NT2/D1 (cell line): ENCODE measurements at regions not wholly inside any gene's neighbourhood (a gene's known extent, or its start where the extent isn't known, plus 50 kb on each side); places are given as distances from the start of the nearest gene placed in this dataset.
"Not testable (repeated sequence)": the region's sequence is repeated elsewhere in the genome, so short reads cannot be mapped to it uniquely, and the experiment has no call there.

Experiments used
- DNase-seq: peaks from one replicate; pipeline ENCODE4 v3.0.0-alpha.2; 2011; ENCODE audit warnings: low read depth, low spot score
- H3K27me3 ChIP-seq: 2 replicates; pipeline ENCODE4 v1.6.0; 2011; ENCODE audit warnings: mild to moderate bottlenecking; ENCODE audit not compliant: insufficient read length, insufficient read depth
- H3K36me3 ChIP-seq: 2 replicates; pipeline ENCODE4 v1.6.1; 2011; ENCODE audit warnings: mild to moderate bottlenecking, low read length, mixed read lengths; ENCODE audit not compliant: insufficient read depth, insufficient read length
- H3K4me1 ChIP-seq: 2 replicates; pipeline ENCODE4 v1.5.1; 2011; ENCODE audit not compliant: insufficient read depth, insufficient read length
- H3K4me3 ChIP-seq: 2 replicates; pipeline ENCODE4 v1.5.1; 2011; ENCODE audit warnings: low read depth; ENCODE audit not compliant: insufficient read length
- H3K9ac ChIP-seq: 2 replicates; pipeline ENCODE4 v1.6.0; 2011; ENCODE audit warnings: low read depth; ENCODE audit not compliant: insufficient read length
- H3K9me3 ChIP-seq: 2 replicates; pipeline ENCODE4 v1.5.1; 2011; ENCODE audit warnings: mild to moderate bottlenecking, low read length; ENCODE audit not compliant: insufficient read depth
- SUZ12 ChIP-seq: IDR thresholded peaks from 2 replicates; pipeline ENCODE4 v1.6.1; 2011; ENCODE audit not compliant: insufficient read length, insufficient read depth; ENCODE audit errors: extremely low read depth
- YY1 ChIP-seq: IDR thresholded peaks from 2 replicates; pipeline ENCODE4 v1.6.1; 2011; ENCODE audit not compliant: insufficient read length, insufficient read depth
- ZNF274 ChIP-seq: IDR thresholded peaks from 2 replicates; pipeline ENCODE4 v1.6.1; 2011; ENCODE audit warnings: mild to moderate bottlenecking, low read depth, low read length

- H3K4me1 ChIP-seq, DNase-seq, H3K36me3 ChIP-seq, H3K27me3 ChIP-seq, H3K9ac ChIP-seq, H3K9me3 ChIP-seq, H3K4me3 ChIP-seq: not testable (repeated sequence)
Measured at GRCh38 chr2:201946746-201947145, 86.9 kb upstream of the FZD7 start.

GRCh38 chr2:201947287-201947686 is 86.4 kb upstream of the FZD7 start:
- DNase-seq, result no peak
- no peaks in the 10 kb centered on the region for H3K36me3 ChIP-seq
- no peak overlapping the region for H3K9ac ChIP-seq
- no peaks in the 10 kb centered on the region for H3K27me3 ChIP-seq
- TF ChIP-seq YY1 (no peak), ZNF274 (no peak), SUZ12 (no peak)
- no peaks in the 10 kb centered on the region; the same call in 1 of the 2 replicates for H3K9me3 ChIP-seq
- no peak overlapping the region for H3K4me3 ChIP-seq
- peaks cover 3% of the 10 kb centered on the region for H3K4me1 ChIP-seq

- peak; percentile 76 for DNase-seq
- H3K9ac ChIP-seq, result peak overlapping the region; percentile 43
- H3K4me3 ChIP-seq, result no peak overlapping the region
- TF ChIP-seq ZNF274, result no peak
- no peak for TF ChIP-seq SUZ12
- no peak for TF ChIP-seq YY1
- H3K36me3 ChIP-seq, result no peaks in the 10 kb centered on the region
- H3K4me1 ChIP-seq, result peaks cover 5% of the 10 kb centered on the region
- H3K9me3 ChIP-seq, result no peaks in the 10 kb centered on the region
- no peaks in the 10 kb centered on the region for H3K27me3 ChIP-seq
Measured at GRCh38 chr2:201949181-201949926, 84.3 kb upstream of the FZD7 start.

GRCh38 chr2:201949927-201950246 is 83.8 kb upstream of the FZD7 start:
- no peak overlapping the region for H3K9ac ChIP-seq
- H3K9me3 ChIP-seq, result no peaks in the 10 kb centered on the region
- no peaks in the 10 kb centered on the region for H3K36me3 ChIP-seq
- no peaks in the 10 kb centered on the region for H3K27me3 ChIP-seq
- no peak overlapping the region for H3K4me3 ChIP-seq
- no peak for DNase-seq
- TF ChIP-seq YY1 (no peak), SUZ12 (no peak), ZNF274 (no peak)
- H3K4me1 ChIP-seq, result peaks cover 5% of the 10 kb centered on the region

GRCh38 chr2:201950606-201951005 is 83.0 kb upstream of the FZD7 start:
- DNase-seq, result no peak
- Histone ChIP-seq H3K4me1 (peaks cover 6% of the 10 kb centered on the region), H3K36me3 (no peaks in the 10 kb centered on the region), H3K4me3 (no peak overlapping the region), H3K27me3 (no peaks in the 10 kb centered on the region), H3K9ac (no peak overlapping the region), H3K9me3 (no peaks in the 10 kb centered on the region)
- TF ChIP-seq YY1, result no peak
- no peak for TF ChIP-seq ZNF274
- TF ChIP-seq SUZ12, result no peak

- H3K9ac ChIP-seq, result no peak overlapping the region
- H3K4me3 ChIP-seq, result no peak overlapping the region
- H3K9me3 ChIP-seq, result no peaks in the 10 kb centered on the region
- TF ChIP-seq ZNF274, result no peak
- no peak for TF ChIP-seq SUZ12
- no peak for TF ChIP-seq YY1
- no peak for DNase-seq
- H3K27me3 ChIP-seq, result no peaks in the 10 kb centered on the region
- no peaks in the 10 kb centered on the region for H3K36me3 ChIP-seq
- peaks cover 9% of the 10 kb centered on the region for H3K4me1 ChIP-seq
Measured at GRCh38 chr2:201952187-201952586, 81.5 kb upstream of the FZD7 start.

- no peak overlapping the region for H3K4me3 ChIP-seq
- no peak overlapping the region for H3K9ac ChIP-seq
- DNase-seq, result no peak
- H3K27me3 ChIP-seq, result no peaks in the 10 kb centered on the region
- H3K36me3 ChIP-seq, result no peaks in the 10 kb centered on the region
- no peaks in the 10 kb centered on the region for H3K9me3 ChIP-seq
- TF ChIP-seq YY1 (no peak), SUZ12 (no peak), ZNF274 (no peak)
- H3K4me1 ChIP-seq, result peaks cover 9% of the 10 kb centered on the region
Measured at GRCh38 chr2:201953396-201953795, 80.3 kb upstream of the FZD7 start.

- peaks cover 9% of the 10 kb centered on the region for H3K4me1 ChIP-seq
- H3K36me3 ChIP-seq, result no peaks in the 10 kb centered on the region
- no peak overlapping the region for H3K4me3 ChIP-seq
- no peaks in the 10 kb centered on the region for H3K9me3 ChIP-seq
- no peak for TF ChIP-seq YY1
- TF ChIP-seq SUZ12, result no peak
- no peak for TF ChIP-seq ZNF274
- DNase-seq, result no peak
- H3K9ac ChIP-seq, result no peak overlapping the region
- H3K27me3 ChIP-seq, result no peaks in the 10 kb centered on the region
Measured at GRCh38 chr2:201953880-201954279, 79.8 kb upstream of the FZD7 start.
